Hematopoietic multipotent progenitor cell treated with erythropoietin and hydrocortisone succinate and interleukin-3 and kit ligand, for 4 days (in vitro differentiated cells): ENCODE measurements at regions not wholly inside any gene's neighbourhood (a gene's known extent, or its start where the extent isn't known, plus 50 kb on each side); places are given as distances from the start of the nearest gene placed in this dataset.

Experiments used
- DNase-seq: peaks from one replicate; pipeline ENCODE4 v3.0.0-alpha.2; 2015

GRCh38 chr2:57536535-57537231 is 509.9 kb upstream of the VRK2 start:
- no peak for DNase-seq

GRCh38 chr2:57539761-57540160 is 506.8 kb upstream of the VRK2 start:
- no peak for DNase-seq

- DNase-seq: no peak
Measured at GRCh38 chr2:57542081-57542480, 504.5 kb upstream of the VRK2 start.

GRCh38 chr2:57543211-57543610 is 503.4 kb upstream of the VRK2 start:
- DNase-seq: no peak

GRCh38 chr2:57544624-57545023 is 502.0 kb upstream of the VRK2 start:
- DNase-seq: no peak

- DNase-seq: no peak
Measured at GRCh38 chr2:57546478-57546877, 500.1 kb upstream of the VRK2 start.

- peak; percentile 78 for DNase-seq
Measured at GRCh38 chr2:57549642-57550102, 496.9 kb upstream of the VRK2 start.

GRCh38 chr2:57550912-57551311 is 495.7 kb upstream of the VRK2 start:
- DNase-seq: no peak

- no peak for DNase-seq
Measured at GRCh38 chr2:57552885-57553284, 493.7 kb upstream of the VRK2 start.

- no peak for DNase-seq
Measured at GRCh38 chr2:57554348-57554747, 492.3 kb upstream of the VRK2 start.

GRCh38 chr2:57558312-57558711 is 488.3 kb upstream of the VRK2 start:
- DNase-seq: no peak

GRCh38 chr2:57562495-57562894 is 484.1 kb upstream of the VRK2 start:
- DNase-seq: no peak

- no peak for DNase-seq
Measured at GRCh38 chr2:57563015-57563414, 483.6 kb upstream of the VRK2 start.

- DNase-seq: no peak
Measured at GRCh38 chr2:57567245-57567644, 479.4 kb upstream of the VRK2 start.

- DNase-seq: no peak
Measured at GRCh38 chr2:57569396-57569795, 477.2 kb upstream of the VRK2 start.

- no peak for DNase-seq
Measured at GRCh38 chr2:57570961-57571360, 475.6 kb upstream of the VRK2 start.

- no peak for DNase-seq
Measured at GRCh38 chr2:57575700-57576268, 470.8 kb upstream of the VRK2 start.

- DNase-seq: no peak
Measured at GRCh38 chr2:57576983-57577382, 469.6 kb upstream of the VRK2 start.

GRCh38 chr2:57597940-57598339 is 448.7 kb upstream of the VRK2 start:
- DNase-seq: peak; percentile 18

GRCh38 chr2:57598551-57598950 is 448.1 kb upstream of the VRK2 start:
- DNase-seq: peak; percentile 87

GRCh38 chr2:57602733-57603132 is 443.9 kb upstream of the VRK2 start:
- DNase-seq: peak; percentile 41

GRCh38 chr2:57614988-57615387 is 431.6 kb upstream of the VRK2 start:
- no peak for DNase-seq

- no peak for DNase-seq
Measured at GRCh38 chr2:57615855-57616556, 430.6 kb upstream of the VRK2 start.

- no peak for DNase-seq
Measured at GRCh38 chr2:57617318-57617717, 429.3 kb upstream of the VRK2 start.
